Panc1 (cell line): ENCODE measurements at regions not wholly inside any gene's neighbourhood (a gene's known extent, or its start where the extent isn't known, plus 50 kb on each side); places are given as distances from the start of the nearest gene placed in this dataset.

Experiments
- CTCF ChIP-seq: fragments of 450-650 bp; IDR thresholded peaks from 2 replicates; pipeline ENCODE4 v1.5.1; 2017; ENCODE audit warnings: mild to moderate bottlenecking
- POLR2AphosphoS5 ChIP-seq: IDR thresholded peaks from 2 replicates; pipeline ENCODE4 v1.6.1; 2012; ENCODE audit warnings: mild to moderate bottlenecking, low read depth, low read length, moderate library complexity
- REST ChIP-seq, 2 experiments: IDR thresholded peaks; 2 replicates each; pipeline ENCODE4 v1.6.1; 2011 to 2012; ENCODE audit warnings: low read depth in 2 of 2, control low read depth in 1 of 2, low read length in 1 of 2, mild to moderate bottlenecking in 1 of 2, moderate library complexity in 1 of 2; ENCODE audit not compliant: insufficient read depth in 1 of 2
- TCF7L2 ChIP-seq: IDR thresholded peaks from 2 replicates; pipeline ENCODE4 v1.6.1; 2011; ENCODE audit warnings: mild to moderate bottlenecking, low read depth, low read length, inconsistent platforms

GRCh38 chr5:159560088-159560487, 229.8 kb upstream of the IL12B start:
- no peak for TF ChIP-seq CTCF
- no peak for TF ChIP-seq POLR2AphosphoS5
- no peak for TF ChIP-seq TCF7L2
- TF ChIP-seq REST (IDR thresholded peaks at IDR 0.05; ENCODE audit: insufficient read depth in 1 of 2, low read depth in 2 of 2, low read length in 1 of 2), result no peak
